Prostate gland (tissue), 2 donors: ENCODE measurements at regions not wholly inside any gene's neighbourhood (a gene's known extent, or its start where the extent isn't known, plus 50 kb on each side); places are given as distances from the start of the nearest gene placed in this dataset.

Experiments
- POLR2A ChIP-seq: fragments of 450-650 bp; IDR thresholded peaks from one replicate; pipeline ENCODE4 v1.6.1; 2016; ENCODE audit warnings: antibody characterized with exemption, mild to moderate bottlenecking
- TF ChIP-seq, protein P1 (sequence below), 4 experiments: fragments of 200-600 bp in 2 of 4; fragments of 450-650 bp in 2 of 4; sonication (generic) in 2 of 4; IDR thresholded peaks; 1 replicate in 3 of 4; 2 replicates in 1 of 4; pipeline ENCODE4 v1.5.1; 2016 to 2019; ENCODE audit warnings: antibody characterized with exemption in 4 of 4, mild to moderate bottlenecking in 2 of 4, moderate library complexity in 2 of 4

DNA sequence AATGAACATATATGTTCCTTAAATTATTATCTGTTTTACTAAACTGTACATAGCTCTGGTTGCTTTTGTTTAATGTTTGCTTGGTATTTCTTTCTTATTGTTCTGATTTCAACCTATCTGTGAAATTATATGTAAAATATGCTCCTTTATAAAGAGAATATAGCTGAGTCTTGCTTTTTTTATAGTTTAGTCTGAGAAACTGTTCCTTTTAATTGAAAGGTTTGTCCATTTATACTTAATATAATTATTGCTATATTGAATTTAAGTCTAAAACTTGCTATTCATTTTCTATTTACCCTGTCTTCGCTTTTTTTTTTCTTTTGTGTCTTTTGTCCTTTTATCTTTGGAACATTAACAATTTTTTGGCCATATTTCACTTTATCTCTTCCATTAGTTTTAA is 712.0 kb downstream of the MAT2B start:
- TF ChIP-seq, protein P1, sequence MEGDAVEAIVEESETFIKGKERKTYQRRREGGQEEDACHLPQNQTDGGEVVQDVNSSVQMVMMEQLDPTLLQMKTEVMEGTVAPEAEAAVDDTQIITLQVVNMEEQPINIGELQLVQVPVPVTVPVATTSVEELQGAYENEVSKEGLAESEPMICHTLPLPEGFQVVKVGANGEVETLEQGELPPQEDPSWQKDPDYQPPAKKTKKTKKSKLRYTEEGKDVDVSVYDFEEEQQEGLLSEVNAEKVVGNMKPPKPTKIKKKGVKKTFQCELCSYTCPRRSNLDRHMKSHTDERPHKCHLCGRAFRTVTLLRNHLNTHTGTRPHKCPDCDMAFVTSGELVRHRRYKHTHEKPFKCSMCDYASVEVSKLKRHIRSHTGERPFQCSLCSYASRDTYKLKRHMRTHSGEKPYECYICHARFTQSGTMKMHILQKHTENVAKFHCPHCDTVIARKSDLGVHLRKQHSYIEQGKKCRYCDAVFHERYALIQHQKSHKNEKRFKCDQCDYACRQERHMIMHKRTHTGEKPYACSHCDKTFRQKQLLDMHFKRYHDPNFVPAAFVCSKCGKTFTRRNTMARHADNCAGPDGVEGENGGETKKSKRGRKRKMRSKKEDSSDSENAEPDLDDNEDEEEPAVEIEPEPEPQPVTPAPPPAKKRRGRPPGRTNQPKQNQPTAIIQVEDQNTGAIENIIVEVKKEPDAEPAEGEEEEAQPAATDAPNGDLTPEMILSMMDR (IDR thresholded peaks at IDR 0.05) = no peak
- no peak for TF ChIP-seq POLR2A
